ENCODE measurements at regions not wholly inside any gene's neighbourhood (a gene's known extent, or its start where the extent isn't known, plus 50 kb on each side); places are given as distances from the start of the nearest gene placed in this dataset.

- no peak for DNase-seq (ENCODE audit: low read depth)
- no peak for TF ChIP-seq CTCF (conservative IDR thresholded peaks at IDR 0.05; ENCODE audit: low read depth, low read length)
- H3K4me3 ChIP-seq (ENCODE audit: low read depth, low read length) = no peak overlapping the region
Measured at GRCh38 chr6:22708469-22708868, 139.1 kb downstream of the HDGFL1 start.

DNA sequence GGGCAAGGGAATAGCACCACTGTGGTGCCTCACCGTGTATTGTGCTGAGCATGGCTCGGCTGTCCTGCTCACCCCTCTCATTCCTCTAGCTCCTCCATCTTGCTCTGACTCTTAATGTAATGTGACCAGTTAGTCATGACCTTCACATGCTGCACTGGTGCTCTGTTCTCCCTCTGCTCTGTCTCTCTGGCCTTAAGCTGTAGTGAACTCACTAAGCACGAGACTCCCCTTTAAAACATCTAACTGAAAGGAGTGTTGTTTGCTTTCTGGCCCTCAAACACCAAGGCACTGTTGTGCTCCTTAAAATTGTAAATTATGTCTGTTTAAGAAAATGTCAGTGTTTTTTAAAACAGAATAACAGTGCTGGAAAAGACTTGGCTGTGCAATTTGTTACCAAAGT, 140.4 kb downstream of the HDGFL1 start:
- H3K4me3 ChIP-seq (ENCODE audit: low read depth, low read length) = no peak overlapping the region
- TF ChIP-seq CTCF (conservative IDR thresholded peaks at IDR 0.05; ENCODE audit: low read depth, low read length) = no peak
- no peak for DNase-seq (ENCODE audit: low read depth)

- DNase-seq (ENCODE audit: low read depth) = no peak
- no peak overlapping the region for H3K4me3 ChIP-seq (ENCODE audit: low read depth, low read length)
- no peak for TF ChIP-seq CTCF (conservative IDR thresholded peaks at IDR 0.05; ENCODE audit: low read depth, low read length)
Measured at GRCh38 chr6:22716721-22717120, 147.4 kb downstream of the HDGFL1 start.

- no peak overlapping the region for H3K4me3 ChIP-seq (ENCODE audit: low read depth, low read length)
- TF ChIP-seq CTCF (conservative IDR thresholded peaks at IDR 0.05; ENCODE audit: low read depth, low read length) = no peak
- no peak for DNase-seq (ENCODE audit: low read depth)
Measured at GRCh38 chr6:22717915-22718314, 148.5 kb downstream of the HDGFL1 start.

DNA sequence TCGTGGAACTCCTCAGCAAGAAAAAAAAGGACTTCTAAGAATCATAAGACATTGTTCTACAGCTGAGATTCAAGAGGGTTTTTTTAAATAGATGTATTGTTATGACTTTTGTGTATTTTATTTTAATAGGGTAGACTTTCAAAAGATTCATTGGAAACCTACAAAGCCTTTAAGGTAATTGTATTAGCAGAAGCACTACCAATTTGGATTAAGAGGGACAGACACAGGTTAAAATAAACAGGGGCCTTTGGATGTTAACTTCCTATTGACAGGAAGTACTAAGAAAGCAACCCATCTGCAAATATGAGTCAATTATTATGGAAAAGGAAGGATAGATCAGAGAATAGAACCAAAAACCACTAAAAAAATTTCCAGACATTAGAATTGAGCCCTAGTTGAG, 153.5 kb downstream of the HDGFL1 start:
- no peak for TF ChIP-seq CTCF (conservative IDR thresholded peaks at IDR 0.05; ENCODE audit: low read depth, low read length)
- no peak overlapping the region for H3K4me3 ChIP-seq (ENCODE audit: low read depth, low read length)
- no peak for DNase-seq (ENCODE audit: low read depth)

- no peak for TF ChIP-seq CTCF (conservative IDR thresholded peaks at IDR 0.05; ENCODE audit: low read depth, low read length)
- no peak overlapping the region for H3K4me3 ChIP-seq (ENCODE audit: low read depth, low read length)
Measured at GRCh38 chr6:22726966-22727365, 157.6 kb downstream of the HDGFL1 start.

GRCh38 chr6:22727710-22728109, 158.3 kb downstream of the HDGFL1 start:
- no peak for DNase-seq (ENCODE audit: low read depth)
- TF ChIP-seq CTCF (conservative IDR thresholded peaks at IDR 0.05; ENCODE audit: low read depth, low read length) = no peak
- no peak overlapping the region for H3K4me3 ChIP-seq (ENCODE audit: low read depth, low read length)

More at GRCh38 chr6:22726966-22727365, 157.6 kb downstream of the HDGFL1 start:
- no peak for DNase-seq (ENCODE audit: low read depth)
